ENCODE measurements at regions not wholly inside any gene's neighbourhood (a gene's known extent, or its start where the extent isn't known, plus 50 kb on each side); places are given as distances from the start of the nearest gene placed in this dataset.
"Not testable (repeated sequence)": the region's sequence is repeated elsewhere in the genome, so short reads cannot be mapped to it uniquely, and the experiment has no call there.

- no peak for DNase-seq (ENCODE audit: low read depth, low spot score)
These were observed 584.0 kb downstream of the CHSY3 start for GRCh38 chr5:130488252-130488651.

- DNase-seq (ENCODE audit: low read depth, low spot score) = no peak
These were observed 575.0 kb downstream of the CHSY3 start for GRCh38 chr5:130479045-130479804.

GRCh38 chr5:130476325-130476724 is 572.1 kb downstream of the CHSY3 start:
- no peak for DNase-seq (ENCODE audit: low read depth, low spot score)

- no peak for DNase-seq (ENCODE audit: low read depth, low spot score)
These were observed 558.3 kb downstream of the CHSY3 start for GRCh38 chr5:130462516-130462915.

GRCh38 chr5:130455175-130455574 is 550.9 kb downstream of the CHSY3 start:
- DNase-seq (ENCODE audit: low read depth, low spot score) = no peak

GRCh38 chr5:130452744-130453143 is 548.5 kb downstream of the CHSY3 start:
- DNase-seq (ENCODE audit: low read depth, low spot score) = no peak

GRCh38 chr5:130436430-130436829 is 532.2 kb downstream of the CHSY3 start:
- no peak for DNase-seq (ENCODE audit: low read depth, low spot score)

GRCh38 chr5:130427222-130427955 is 523.1 kb downstream of the CHSY3 start:
- DNase-seq (ENCODE audit: low read depth, low spot score) = no peak

- DNase-seq (ENCODE audit: low read depth, low spot score) = no peak
These were observed 521.2 kb downstream of the CHSY3 start for GRCh38 chr5:130425424-130425823.

- DNase-seq (ENCODE audit: low read depth, low spot score) = no peak
These were observed 520.1 kb downstream of the CHSY3 start for GRCh38 chr5:130424341-130424740.

- no peak for DNase-seq (ENCODE audit: low read depth, low spot score)
These were observed 498.6 kb downstream of the CHSY3 start for GRCh38 chr5:130402906-130403305.

GRCh38 chr5:130400091-130400490 is 495.8 kb downstream of the CHSY3 start:
- no peak for DNase-seq (ENCODE audit: low read depth, low spot score)

GRCh38 chr5:130398825-130399224 is 494.6 kb downstream of the CHSY3 start:
- DNase-seq (ENCODE audit: low read depth, low spot score) = no peak

GRCh38 chr5:130397727-130398126 is 493.5 kb downstream of the CHSY3 start:
- not testable (repeated sequence) for DNase-seq (ENCODE audit: low read depth, low spot score)

- no peak for DNase-seq (ENCODE audit: low read depth, low spot score)
These were observed 492.9 kb downstream of the CHSY3 start for GRCh38 chr5:130397132-130397531.

GRCh38 chr5:130391727-130392264 is 487.5 kb downstream of the CHSY3 start:
- DNase-seq (ENCODE audit: low read depth, low spot score) = not testable (repeated sequence)

GRCh38 chr5:130386155-130386554 is 481.9 kb downstream of the CHSY3 start:
- DNase-seq (ENCODE audit: low read depth, low spot score) = no peak

GRCh38 chr5:130385656-130386055 is 481.4 kb downstream of the CHSY3 start:
- DNase-seq (ENCODE audit: low read depth, low spot score) = no peak

GRCh38 chr5:130365956-130366355 is 461.7 kb downstream of the CHSY3 start:
- no peak for DNase-seq (ENCODE audit: low read depth, low spot score)

- no peak for DNase-seq (ENCODE audit: low read depth, low spot score)
These were observed 445.9 kb downstream of the CHSY3 start for GRCh38 chr5:130350131-130350530.

GRCh38 chr5:130337179-130337888 is 433.1 kb downstream of the CHSY3 start:
- no peak for DNase-seq (ENCODE audit: low read depth, low spot score)

GRCh38 chr5:130335117-130335516 is 430.9 kb downstream of the CHSY3 start:
- no peak for DNase-seq (ENCODE audit: low read depth, low spot score)

All from activated CD4-positive, CD25-positive, alpha-beta regulatory T cell treated with anti-CD3 and anti-CD28 coated beads, Interleukin-2, amount 50 U/mL, for 16 hours (primary cell).